ENCODE measurements at regions not wholly inside any gene's neighbourhood (a gene's known extent, or its start where the extent isn't known, plus 50 kb on each side); places are given as distances from the start of the nearest gene placed in this dataset.

DNA sequence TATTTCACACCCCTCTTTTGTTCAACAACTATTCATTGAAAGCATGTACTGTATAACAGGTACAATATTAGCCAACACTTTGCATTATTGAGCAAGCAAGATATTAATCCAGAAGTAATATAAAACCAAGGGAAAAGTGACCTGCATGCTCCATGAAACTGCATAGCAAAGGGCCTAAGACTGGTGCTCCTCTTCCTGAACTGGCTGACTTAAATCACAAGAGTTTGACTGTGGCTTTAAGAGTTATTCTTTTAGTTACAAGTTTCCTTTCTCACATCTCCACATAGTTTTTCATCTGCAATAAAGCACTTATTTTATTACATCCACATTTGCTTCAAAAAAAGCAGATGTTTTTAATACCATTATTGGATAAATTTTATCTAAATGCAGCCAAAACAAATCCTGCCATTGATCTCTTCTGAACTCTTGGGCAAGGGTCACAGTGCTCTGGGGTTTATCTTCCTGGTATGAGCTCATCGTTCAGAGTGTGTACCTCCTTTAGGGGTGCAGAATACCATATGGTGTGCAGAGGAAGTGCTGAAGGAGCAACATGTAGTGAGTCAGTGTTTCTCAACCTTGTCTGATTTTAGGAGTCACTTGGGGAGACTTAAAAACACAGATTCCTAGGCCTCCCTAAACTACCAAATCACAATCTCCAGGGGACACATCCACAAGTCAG is 1225.9 kb upstream of the MAP3K7 start:
- peak; percentile 93 for DNase-seq (ENCODE audit: low spot score)

DNA sequence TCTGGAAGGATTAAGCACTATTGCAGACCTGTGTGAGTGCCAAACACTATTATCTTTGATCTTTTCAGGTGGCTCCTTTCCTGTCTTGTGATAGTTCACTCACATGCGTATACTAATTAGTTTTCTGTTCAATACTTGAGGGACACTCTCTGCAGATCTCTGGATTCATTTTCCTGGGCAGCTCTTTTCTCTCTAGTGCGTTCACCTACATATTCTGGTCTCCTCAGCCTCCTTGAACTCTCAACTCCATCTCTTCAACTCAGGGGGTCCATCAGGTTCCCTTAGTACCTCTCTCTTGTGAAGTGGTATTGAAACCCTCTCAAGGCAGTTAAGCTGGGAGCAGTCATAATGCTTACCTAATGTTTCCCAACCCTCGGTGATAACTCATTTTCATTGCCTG is 1218.1 kb upstream of the MAP3K7 start:
- DNase-seq (ENCODE audit: low spot score) = no peak

DNA sequence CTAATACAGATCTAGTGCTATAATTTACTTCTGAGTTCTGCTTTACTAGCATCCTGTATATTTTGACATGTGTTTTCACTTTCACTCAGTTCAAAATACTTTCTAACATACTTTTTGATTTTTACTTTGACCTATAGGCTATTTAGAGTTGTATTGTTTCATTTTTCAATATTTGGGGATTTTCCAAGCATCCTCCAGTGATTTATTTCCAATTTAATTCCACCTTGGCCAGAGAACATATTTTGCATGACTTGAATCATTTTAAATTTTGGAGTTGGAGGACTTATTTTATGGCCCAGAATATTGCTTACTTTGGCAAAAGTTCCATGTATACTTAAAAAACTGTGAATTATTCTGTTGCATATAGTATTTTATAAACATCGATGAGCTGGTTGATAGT is 1215.6 kb upstream of the MAP3K7 start:
- DNase-seq (ENCODE audit: low spot score) = no peak

DNA sequence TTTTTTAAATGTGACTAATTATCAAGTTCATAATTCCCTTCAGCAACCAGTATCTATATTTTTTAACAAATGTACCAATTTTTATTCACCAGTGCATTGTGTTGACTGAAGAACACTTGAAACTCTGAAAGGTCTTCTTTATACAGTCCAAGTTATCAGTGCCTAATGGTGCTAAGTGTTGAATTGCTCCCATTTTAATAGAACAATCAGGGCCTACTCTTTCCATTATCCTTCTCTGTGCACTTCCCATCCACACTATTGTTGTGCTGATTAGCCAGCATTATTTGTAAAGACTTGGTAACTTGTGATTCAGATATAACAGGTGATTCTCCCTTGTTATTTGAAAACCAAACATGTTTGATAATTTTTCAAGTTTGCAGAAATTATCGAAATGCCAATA is 1209.7 kb upstream of the MAP3K7 start:
- DNase-seq (ENCODE audit: low spot score) = no peak

DNA sequence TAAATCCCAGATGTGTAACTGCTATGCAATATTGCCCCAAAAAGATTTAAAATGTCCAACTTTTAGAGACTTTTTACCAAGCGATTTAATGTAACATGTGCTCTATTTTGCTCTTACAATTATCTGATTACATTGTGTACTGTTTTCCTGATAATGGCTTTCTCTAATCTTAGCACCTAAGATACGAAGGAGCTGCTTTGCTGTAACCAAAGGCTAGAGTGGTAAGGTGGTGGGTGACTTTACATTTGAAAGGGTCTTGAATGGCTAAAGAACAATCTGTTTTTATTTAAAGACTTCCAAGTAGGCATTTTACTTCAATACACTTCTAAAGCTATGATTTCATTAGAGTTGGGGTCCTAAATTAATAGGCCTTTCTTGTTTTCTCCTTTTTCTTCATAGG is 1201.6 kb upstream of the MAP3K7 start:
- DNase-seq (ENCODE audit: low spot score) = no peak

DNA sequence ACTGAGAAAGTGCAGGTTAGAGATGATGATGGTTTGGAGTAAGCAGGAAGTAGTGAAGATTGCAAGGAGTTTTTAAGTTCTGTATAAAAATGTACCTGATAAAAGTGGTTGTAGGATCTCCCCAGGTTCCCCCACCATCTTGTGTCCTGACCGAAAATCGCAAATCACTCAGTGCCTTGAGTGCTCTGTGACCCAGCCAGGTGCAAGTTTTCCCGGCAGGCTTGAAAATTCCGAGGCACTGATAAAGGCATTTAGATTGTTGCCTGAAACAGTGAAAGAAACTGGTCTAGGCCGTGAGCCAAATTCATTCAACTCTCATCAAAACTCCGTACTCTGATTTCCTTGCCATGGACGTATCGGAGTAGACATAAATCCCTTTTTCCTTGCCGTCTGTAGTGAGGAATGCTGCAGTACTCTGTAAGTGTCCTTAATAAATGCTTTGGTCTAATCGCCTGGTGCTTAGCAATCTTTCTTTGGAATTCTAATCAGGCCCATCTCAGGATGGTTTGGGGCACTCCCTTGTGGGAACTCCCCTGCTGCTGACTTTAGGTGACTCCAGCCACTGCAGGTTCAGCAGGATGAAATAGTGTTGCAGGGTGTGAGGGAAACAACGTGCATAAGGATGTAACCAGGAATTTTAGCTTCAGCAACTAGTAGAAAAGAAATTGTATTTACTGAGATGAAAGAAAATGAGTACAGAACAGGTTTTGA is 1199.8 kb upstream of the MAP3K7 start:
- peak; percentile 8 for DNase-seq (ENCODE audit: low spot score)

DNA sequence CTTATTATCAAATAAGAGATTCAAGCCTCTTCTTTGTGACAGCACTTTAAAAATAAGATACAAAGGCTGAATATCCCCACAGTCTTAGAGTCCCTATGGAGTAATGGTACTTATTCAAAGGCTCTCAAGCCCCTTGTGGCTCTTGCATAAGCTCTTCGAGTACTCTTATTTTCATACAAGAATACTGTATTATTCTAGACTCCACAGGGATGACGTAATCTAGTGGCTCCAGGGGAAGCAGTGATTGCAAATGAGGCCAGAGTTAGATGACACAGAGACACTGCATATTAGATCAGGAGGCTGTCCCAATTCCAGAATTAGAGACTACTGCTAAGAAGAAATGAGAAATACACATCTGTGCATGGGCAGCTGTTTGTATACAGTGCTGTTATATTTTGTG is 1195.9 kb upstream of the MAP3K7 start:
- DNase-seq (ENCODE audit: low spot score) = no peak

DNA sequence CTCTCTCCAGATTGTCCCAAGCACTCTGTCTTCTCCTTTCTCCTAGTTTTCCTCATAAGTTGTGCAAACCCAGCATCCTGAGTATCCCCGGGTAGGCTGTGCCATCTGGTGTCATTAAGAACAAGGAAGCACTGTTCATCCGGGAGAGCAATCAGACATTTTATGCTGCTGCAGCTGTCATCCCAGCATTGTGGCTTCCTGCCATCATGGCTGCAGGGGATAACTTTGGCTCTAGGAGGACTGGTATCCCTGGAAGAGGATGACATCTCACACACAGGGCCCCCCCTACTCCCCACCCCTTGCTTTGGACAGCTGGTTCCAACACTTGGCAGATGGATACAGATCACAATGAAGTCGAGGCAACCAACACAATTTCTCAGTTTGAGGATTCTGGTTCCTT is 1195.1 kb upstream of the MAP3K7 start:
- no peak for DNase-seq (ENCODE audit: low spot score)

DNA sequence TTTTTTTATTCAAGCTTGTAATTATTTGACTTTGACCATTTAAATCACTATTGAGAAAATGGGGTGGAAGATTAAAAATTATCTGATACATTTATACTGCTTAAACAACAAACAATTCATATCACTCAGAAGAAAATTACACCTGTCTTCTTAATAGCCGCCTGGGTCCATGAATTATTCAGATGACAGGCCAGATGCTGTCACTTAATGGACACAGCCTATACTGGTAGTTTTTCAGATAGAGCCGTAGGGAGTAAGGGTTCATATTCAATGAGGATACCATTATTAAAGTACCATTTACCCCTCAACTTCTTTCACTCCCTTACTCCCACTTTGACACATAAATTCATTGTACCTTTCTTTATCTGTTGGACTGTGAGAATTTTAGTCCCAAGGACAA is 1193.4 kb upstream of the MAP3K7 start:
- no peak for DNase-seq (ENCODE audit: low spot score)

DNA sequence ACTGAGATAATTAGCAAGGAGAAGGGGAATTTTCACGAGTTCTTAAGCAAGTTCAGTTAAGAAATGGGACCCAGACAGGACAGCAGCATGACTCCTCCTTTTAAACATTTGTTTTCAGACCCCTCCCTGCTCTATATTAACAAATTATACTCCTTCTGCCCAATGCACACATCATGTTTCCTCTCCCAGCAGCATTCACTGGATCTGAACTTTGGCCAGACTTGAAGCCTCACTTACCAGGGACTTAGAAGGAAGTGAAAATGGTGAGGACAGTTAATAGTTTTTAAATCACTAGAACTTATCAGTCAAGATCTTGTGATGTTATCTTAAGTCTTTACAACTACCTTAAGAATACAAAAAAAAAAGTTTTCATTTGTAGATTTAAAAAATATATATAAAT is 1174.7 kb upstream of the MAP3K7 start:
- DNase-seq (ENCODE audit: low spot score) = no peak

DNA sequence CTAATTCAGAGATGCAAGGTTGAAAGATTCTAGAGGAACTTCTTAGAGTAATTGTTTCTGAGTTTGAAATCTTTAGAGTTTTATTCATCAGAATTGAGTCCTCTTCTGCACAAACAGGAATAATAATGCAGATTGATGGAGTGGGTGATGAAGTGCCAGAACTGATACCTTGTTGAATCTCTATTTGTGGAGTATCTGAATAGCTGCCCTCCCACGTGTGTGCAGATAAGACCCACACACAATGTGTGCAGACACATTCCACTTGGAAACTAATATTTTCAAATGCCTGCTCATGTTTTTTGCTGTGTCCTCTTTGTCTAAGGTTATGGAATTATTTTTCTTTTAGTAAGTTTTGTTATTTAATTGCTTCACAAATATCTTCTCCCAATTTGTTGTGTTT is 1167.8 kb upstream of the MAP3K7 start:
- DNase-seq (ENCODE audit: low spot score) = no peak

DNA sequence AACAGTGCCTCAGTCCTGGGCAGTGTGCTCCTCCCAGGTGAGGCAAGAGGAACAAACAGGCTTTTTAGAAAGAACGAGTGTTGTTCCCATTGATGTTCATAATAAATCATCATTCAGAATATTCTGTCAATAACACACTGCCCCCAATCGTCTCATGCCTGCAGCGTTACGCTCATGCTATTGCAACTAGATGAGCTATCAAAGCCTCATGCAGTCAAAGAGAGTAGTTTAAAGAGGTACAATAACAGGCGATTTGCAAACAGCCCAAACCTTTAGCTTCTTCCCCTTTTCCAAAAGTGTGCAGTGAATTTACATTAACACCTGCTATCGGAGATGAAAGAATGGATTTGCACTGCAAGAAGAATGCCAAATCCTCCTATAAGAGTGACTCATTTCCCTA is 1164.7 kb upstream of the MAP3K7 start:
- DNase-seq (ENCODE audit: low spot score) = no peak

DNA sequence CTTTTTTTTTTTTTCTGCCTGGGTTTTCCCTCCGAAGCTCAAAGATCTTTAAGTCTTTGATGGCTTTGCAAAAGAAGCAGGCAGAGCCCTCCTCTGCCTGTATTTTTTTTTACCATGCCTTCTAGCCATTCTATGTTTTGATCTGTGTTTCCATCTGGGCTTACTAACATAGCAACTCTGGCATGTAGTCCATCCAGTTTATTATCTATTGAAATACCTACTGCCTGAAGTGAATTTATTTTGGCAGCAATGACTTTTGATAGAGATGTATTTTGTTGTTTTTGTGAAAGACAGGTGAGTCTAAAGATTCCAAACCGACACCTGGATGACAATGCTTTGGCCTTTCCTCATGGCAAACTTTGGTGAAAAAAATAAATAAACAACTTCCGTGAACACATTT is 1157.7 kb upstream of the MAP3K7 start:
- DNase-seq (ENCODE audit: low spot score) = peak; percentile 51

DNA sequence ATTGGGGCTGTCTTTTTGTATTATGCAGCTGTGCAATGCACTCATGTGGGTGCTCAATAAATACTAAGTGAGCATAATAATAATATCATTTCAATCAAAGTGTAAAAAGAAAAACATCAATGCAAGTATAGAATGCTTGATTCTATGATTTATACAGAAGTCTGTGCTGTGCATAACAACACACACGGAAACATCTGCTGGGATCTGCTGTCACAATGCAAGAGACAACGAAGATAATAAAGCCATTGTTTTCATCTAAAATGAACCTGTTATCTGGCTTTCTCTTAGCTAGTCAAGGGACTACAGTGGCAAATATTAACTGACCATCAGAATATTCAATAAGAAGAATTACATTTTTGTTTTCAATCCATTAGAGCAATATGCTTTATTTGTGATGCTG is 1156.9 kb upstream of the MAP3K7 start:
- DNase-seq (ENCODE audit: low spot score) = no peak

DNA sequence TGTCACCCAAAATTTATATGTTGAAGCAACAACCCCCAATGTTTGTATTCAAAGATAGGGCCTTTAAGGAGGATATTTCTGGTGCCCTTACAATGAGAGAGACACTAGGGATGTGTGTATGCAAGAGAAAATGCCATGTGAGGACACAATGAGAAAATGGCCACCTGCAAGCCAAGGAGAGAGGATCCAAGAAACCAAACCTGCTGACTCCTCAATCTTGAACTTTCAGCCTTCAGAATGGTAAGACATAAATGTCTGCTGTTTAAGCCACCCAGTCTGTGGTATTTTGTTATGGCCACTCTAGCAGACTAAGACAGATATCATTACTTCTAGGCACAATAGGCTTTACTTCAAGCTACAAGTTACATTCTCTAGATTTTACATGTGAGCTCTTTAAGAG is 1145.1 kb upstream of the MAP3K7 start:
- DNase-seq (ENCODE audit: low spot score) = no peak

DNA sequence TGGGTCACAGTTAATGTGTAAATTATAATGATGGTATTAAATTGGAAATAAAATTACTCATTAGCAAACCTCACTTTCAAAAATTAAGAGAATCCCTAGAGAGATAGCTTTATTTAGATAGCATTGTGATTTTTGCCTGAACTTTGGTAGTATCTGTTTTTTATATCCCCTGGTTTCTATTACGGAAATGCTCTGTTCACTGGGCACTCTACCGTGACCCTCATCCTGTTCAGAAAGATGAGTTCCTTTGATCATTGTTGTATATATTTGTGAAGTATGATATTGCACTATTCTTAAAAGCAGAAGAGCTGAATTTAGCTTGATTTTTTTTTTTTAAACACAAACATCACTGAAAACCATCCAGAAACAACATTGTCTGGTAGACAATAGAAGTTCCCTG is 1143.8 kb upstream of the MAP3K7 start:
- no peak for DNase-seq (ENCODE audit: low spot score)

DNA sequence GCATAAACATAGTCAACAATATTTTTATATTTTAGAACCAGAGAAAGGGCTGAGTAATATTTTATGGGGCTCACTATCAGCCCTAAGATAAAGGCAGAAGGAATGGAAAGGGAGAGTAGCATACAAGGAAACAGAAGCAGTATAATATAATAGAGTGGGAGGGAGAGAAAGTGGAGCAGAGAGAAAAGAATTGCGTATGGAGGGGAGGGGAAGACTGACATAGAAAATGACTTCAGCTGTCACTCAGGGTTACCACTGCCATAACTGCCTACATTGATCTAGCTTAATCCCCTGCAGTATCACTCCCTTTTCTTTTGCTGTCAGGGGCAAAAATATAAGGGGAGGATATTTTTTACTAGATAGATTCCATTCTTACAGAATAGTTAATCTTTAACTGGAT is 1133.5 kb upstream of the MAP3K7 start:
- DNase-seq (ENCODE audit: low spot score) = no peak

DNA sequence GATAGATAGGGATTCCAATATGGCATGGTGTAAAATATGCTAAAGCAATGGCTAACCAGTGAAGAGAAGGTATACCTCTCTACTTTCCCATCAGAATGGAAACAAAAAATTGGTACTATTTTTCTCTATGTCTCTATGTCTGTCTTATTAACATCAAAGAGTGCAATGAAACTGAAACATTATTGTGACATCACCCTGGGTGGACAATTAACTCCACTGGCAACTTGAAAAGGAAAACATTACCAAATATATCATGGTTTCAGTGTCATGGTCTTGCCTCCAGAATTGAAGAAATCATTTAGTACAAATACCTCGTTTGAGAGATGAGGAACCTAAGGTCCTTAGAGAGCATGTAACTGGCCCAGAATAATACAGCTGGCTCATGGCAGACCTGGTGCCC is 1132.5 kb upstream of the MAP3K7 start:
- DNase-seq (ENCODE audit: low spot score) = no peak

DNA sequence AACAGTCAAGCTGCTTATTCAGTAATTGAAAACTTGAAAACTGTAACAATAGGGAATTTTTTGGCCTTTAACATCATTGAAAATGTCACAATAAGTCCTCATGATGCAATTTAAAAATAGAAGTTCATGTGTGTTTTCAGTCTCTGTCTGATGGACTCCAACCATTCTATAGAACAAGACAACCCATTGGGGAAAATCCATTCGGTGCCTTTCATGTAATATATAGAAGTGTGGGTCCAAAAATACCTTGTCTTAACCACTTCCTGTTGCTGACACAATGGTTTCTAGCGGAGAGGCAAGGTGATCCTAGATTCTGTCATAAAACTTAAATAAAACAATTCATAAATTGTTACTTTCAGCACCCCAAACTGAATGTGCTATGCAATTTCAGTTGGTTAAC is 1131.3 kb upstream of the MAP3K7 start:
- no peak for DNase-seq (ENCODE audit: low spot score)

DNA sequence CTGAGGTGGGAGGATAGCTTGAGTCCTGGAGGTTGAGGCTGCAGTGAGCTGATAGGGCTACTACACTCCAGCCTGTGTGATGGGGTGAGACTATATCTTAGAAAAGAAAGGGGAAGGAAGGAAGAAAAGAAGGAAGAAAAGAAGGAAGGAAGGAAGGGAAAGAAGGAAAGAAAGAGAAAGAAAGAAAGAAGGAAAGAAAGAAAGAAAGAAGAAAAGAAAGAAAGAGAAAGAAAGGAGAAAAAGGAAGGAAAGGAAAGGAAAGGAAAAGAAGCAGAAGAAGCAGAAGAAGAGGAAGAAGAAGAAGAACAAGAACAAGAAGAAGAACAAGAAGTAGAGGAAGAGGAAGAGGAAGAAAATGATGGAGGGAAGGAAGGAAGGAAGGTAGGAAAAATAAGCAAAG is 1130.2 kb upstream of the MAP3K7 start:
- DNase-seq (ENCODE audit: low spot score) = no peak

DNA sequence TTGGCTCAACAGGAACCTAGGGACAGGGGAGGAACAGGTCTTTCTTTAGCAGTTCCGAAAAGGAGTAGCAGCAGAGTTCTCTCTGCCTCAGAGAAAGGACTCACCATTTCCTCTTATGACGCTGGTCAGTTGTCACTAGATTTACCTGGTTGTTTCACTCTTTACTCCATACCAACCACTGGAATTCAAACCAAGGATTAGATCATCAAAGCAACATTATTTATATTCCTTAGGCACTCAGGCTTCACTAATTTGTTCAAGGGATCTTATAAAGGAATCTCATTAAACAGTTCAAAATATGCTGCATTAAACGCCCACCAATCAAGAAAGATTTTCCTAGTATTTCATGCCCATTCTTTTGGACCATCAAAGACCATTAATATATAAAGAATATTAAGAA is 1129.5 kb upstream of the MAP3K7 start:
- DNase-seq (ENCODE audit: low spot score) = no peak

DNA sequence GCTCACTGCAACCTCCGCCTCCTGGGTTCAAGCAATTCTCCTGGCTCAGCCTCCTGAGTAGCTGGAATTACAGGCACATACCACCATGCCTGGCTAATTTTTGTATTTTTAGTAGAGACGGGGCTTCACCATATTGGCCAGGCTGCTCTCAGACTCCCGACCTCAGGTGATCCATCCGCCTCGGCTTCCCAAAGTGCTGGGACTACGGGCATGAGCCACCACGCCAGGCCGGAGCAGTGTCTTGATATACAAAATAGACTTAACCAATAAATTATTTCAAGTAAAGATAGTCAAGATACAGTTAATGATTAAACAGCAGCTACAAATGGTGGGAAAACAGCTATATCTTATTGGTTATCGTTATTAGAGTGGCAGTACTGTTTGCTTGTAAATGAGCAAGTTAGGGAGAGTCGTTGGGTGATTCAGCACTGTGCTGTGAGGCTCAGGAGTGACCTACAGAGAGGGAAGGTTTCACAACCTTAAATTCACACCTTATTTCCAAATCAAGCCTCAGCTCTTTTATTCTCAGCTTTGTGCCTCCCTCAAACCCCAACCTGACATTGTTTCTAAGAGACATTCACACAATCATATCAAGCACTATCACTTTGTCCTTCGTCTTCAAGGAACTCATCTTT is 1128.4 kb upstream of the MAP3K7 start:
- no peak for DNase-seq (ENCODE audit: low spot score)

DNA sequence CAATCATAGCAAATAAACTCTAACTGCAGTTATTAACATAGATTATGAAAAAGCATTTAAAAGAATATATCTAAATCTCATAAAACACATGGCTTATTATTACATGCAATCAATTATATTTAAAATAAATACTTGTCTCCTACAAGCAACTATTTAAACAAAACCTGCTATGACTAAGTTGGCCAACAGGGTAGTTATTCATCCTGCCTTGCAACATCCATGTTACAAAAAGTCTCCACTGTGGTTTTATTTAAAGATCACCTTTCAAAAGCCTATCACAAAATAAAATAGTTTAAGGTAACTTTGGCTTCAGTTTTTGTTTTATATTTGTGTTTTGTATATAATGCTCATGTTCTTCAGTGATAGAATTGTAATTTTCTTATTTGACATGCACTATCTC is 1127.0 kb upstream of the MAP3K7 start:
- DNase-seq (ENCODE audit: low spot score) = no peak
